Transverse colon (tissue), 4 donors: ENCODE measurements at regions not wholly inside any gene's neighbourhood (a gene's known extent, or its start where the extent isn't known, plus 50 kb on each side); places are given as distances from the start of the nearest gene placed in this dataset.

ENCODE experiments used
- CTCF ChIP-seq, 5 experiments: fragments of 200-600 bp in 3 of 5; fragments of 450-650 bp in 2 of 5; sonication (generic) in 3 of 5; IDR thresholded peaks; 1 replicate in 2 of 5; 2 replicates in 3 of 5; pipeline ENCODE4 v1.5.1; 2016 to 2017; ENCODE audit warnings: antibody characterized with exemption in 5 of 5, inconsistent platforms in 3 of 5, mild to moderate bottlenecking in 2 of 5, moderate library complexity in 1 of 5
- POLR2A ChIP-seq: fragments of 450-650 bp; IDR thresholded peaks from one replicate; pipeline ENCODE4 v1.6.1; 2016; ENCODE audit warnings: antibody characterized with exemption, mild to moderate bottlenecking, moderate library complexity
- POLR2AphosphoS5 ChIP-seq, 3 donors: sonication (generic); formaldehyde crosslinking; IDR thresholded peaks; one replicate each; pipeline ENCODE4 v1.6.1; 2016; ENCODE audit warnings: antibody characterized with exemption in 3 of 3

GRCh38 chr13:42688821-42689220 lies 92.6 kb upstream of the FAM216B start:
- TF ChIP-seq CTCF (IDR thresholded peaks at IDR 0.05) (no peak), POLR2A (no peak), POLR2AphosphoS5 (IDR thresholded peaks at IDR 0.05) (no peak)
